Neural progenitor cell (in vitro differentiated cells): ENCODE measurements at regions not wholly inside any gene's neighbourhood (a gene's known extent, or its start where the extent isn't known, plus 50 kb on each side); places are given as distances from the start of the nearest gene placed in this dataset.

Source experiments
- CTCF ChIP-seq: fragments of 200-600 bp; sonication (generic); IDR thresholded peaks from 2 replicates; pipeline ENCODE4 v1.5.1; 2017; ENCODE audit warnings: antibody characterized with exemption, mild to moderate bottlenecking
- EZH2 ChIP-seq: fragments of 200-600 bp; sonication (generic); IDR thresholded peaks from 2 replicates; pipeline ENCODE4 v1.6.1; 2017; ENCODE audit warnings: antibody characterized with exemption, mild to moderate bottlenecking, moderate library complexity
- EZH2phosphoT487 ChIP-seq: fragments of 200-600 bp; sonication (generic); IDR thresholded peaks from 2 replicates; pipeline ENCODE4 v1.6.1; 2017; ENCODE audit warnings: antibody characterized with exemption

DNA sequence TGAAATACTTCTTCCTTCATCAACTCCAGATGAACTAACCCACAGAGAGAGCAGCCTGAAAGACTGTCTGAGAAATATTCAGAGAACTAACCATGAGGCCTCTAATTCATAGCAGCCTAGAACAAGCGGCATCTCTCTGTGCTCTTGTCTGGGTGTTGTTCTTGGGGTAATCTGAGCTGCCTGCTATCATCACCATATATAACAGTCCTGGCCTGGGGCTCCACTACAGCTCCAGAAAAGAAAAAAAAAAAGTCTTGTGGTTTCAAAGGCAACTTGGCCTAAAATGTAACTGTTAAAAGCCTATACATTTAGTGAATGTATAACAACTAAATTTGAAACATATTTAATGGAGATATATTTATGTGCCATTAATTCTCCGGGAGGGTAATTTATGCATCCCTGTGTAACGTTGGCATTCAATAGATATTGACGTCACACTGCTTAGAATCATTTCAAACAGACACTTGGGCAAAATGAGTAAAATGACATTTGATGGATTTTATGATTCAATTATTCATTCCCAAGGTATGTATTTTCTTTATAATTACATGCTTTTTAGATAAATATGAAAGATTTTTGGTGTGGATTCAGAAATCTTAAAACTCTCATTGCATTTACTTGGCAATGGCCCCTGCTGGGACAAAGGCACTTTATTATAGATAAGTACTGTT lies 294.3 kb downstream of the HRH4 start:
- TF ChIP-seq CTCF = no peak
- no peak for TF ChIP-seq EZH2
- TF ChIP-seq EZH2phosphoT487 = no peak
